ENCODE measurements at regions not wholly inside any gene's neighbourhood (a gene's known extent, or its start where the extent isn't known, plus 50 kb on each side); places are given as distances from the start of the nearest gene placed in this dataset.

DNA sequence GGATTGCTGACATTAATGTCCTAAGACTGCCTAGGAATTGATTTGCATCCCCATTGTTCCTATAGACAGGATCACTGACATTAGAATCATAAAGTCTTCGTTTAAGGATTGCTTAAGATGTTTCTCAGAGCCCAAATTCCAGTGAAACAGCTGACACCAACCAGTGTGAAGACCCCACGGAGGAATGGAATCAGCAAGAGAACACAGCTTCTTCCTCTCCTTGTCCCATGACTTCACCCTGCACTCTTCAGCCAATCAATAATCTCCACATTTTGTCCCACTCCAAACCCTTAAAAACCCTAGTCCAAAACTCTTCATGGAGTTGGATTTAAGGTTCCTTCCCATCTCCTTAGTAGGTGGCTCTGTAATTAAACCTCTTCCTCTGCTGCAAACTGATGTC lies 157.0 kb upstream of the NDUFV2 start:
- DNase-seq: no peak

DNA sequence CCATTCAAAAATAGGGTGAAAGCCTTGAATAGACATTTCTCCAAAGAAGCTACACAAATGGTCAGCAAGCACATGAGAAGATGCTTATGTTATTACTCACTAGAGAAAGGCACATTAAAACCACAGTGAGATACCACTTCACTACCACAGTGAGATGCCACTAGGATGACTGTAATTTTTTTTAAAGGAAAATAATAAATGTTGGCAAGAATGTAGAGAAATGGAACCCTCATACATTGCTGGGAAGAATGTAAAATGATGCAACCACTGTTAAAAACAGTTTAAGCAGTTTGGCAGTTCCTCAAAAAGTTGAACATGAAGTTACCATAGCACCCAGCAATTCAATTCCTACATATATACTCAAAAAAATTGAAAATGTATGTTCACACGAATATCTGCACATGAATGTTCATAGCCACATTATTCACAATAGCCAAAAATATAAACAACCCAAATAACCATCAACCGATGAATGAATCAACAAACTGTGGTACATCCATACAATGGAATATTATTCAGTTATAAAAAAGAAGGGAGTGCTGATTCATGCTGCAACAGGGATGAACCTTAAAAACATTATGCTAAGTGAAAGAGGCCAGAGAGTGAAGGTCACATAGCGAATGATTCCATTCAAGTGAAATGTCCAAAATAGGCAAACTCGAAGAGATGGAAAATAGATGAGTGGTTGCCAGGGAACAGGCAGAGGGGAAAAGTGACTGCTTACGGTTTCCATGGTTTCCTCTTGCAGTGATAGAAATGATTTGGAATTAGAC lies 156.2 kb upstream of the NDUFV2 start:
- DNase-seq: no peak

- DNase-seq: no peak
Observed at GRCh38 chr18:8947566-8947965, 154.9 kb upstream of the NDUFV2 start.

GRCh38 chr18:8948011-8948410 lies 154.5 kb upstream of the NDUFV2 start:
- no peak for DNase-seq

DNA sequence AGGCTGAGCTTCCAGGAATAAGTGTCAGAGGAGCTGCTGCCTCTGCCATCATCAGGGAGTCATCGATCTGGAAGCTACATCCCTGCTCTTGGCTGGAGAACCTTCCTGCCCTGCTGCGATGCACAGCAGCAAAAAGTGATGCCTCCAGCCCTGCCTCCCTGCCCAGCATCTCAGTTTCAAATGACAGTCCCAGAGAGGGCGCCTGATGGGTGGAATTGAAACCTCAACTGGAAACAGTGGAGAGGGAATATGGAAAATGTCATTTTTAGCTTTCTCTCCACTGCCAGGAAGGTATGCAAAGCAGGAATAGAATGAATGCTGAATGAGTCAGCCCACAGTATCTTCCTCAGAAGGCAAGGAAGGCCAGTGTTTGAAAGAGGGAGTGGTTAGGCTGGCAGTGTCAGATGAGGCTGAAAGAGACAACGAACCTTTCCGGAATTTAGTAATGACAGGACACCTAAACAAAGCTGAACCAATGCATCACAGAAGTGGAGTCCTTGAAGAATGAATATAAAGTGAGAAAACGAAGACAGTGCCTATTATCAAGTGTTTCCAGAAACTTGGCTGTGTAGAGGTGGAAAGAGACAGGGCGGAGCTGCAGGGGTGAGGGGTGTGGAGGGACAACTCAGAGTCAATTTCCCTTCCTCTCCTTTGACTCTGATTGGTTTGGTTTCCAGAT lies 153.9 kb upstream of the NDUFV2 start:
- DNase-seq: no peak

DNA sequence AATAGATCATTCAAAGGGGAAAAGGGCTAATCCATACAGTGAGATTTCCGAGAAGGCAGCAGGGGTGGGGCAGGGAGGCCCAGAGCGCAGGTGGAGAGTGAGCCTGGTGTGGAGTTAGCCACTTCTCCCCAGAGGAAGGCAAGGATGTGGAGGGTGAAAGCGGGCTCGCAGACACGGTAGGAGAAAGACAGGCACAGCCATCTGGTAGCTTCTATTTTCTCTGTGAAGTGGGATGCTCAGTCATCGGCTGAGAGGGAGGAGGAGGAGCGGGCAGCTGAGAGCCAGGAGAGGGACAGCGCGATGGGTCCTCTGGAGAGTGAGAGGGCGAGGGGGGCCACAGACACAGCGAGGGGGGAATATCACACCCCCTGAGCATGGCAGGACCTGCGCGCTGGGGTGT lies 153.3 kb upstream of the NDUFV2 start:
- DNase-seq: no peak

DNA sequence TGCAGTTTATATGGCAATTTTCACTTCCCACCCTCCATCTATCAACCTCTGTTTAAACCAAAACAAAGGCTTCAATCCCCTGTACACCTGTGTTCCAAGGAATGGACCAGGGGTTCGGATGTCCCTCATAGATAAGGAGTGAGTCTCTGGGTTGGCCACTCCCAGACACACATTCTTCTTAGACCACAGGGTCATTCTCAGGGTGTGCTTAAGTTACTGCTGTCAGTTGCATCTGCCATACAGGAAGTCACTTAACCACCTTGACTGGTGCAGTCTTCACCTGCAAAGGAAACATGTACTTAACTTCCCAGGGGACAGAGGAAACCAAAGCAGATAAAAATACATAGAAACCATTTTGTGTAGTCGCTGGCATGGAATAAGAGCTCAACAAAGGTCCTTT lies 151.0 kb upstream of the NDUFV2 start:
- DNase-seq: no peak

GRCh38 chr18:8952174-8952573 lies 150.3 kb upstream of the NDUFV2 start:
- DNase-seq: no peak

- no peak for DNase-seq
Observed at GRCh38 chr18:8952769-8953760, 149.4 kb upstream of the NDUFV2 start.

DNA sequence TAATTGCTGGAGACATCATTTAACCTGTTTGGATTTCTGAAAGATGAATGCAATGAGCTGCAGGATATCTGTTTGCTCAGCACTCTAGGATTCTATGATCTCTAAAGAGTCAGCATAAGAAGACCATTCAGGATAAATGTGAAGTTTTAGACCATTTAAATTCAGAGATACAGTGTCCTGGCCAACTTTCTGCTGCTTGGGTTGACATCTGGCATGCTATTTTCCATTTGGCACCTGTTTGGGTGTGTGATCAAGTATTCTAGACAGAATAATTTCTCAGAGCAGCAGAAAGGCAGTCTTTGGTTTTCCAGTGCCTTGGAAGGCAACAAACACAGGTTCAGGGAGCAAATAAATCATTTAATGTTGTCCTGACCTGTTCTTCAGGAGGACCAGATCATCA lies 144.8 kb upstream of the NDUFV2 start:
- DNase-seq: no peak

GRCh38 chr18:8958660-8959059 lies 143.8 kb upstream of the NDUFV2 start:
- no peak for DNase-seq

- no peak for DNase-seq
Observed at GRCh38 chr18:8959551-8960135, 142.9 kb upstream of the NDUFV2 start.

- DNase-seq: no peak
Observed at GRCh38 chr18:8960740-8961657, 141.5 kb upstream of the NDUFV2 start.

GRCh38 chr18:8962192-8962779 lies 140.2 kb upstream of the NDUFV2 start:
- no peak for DNase-seq

DNA sequence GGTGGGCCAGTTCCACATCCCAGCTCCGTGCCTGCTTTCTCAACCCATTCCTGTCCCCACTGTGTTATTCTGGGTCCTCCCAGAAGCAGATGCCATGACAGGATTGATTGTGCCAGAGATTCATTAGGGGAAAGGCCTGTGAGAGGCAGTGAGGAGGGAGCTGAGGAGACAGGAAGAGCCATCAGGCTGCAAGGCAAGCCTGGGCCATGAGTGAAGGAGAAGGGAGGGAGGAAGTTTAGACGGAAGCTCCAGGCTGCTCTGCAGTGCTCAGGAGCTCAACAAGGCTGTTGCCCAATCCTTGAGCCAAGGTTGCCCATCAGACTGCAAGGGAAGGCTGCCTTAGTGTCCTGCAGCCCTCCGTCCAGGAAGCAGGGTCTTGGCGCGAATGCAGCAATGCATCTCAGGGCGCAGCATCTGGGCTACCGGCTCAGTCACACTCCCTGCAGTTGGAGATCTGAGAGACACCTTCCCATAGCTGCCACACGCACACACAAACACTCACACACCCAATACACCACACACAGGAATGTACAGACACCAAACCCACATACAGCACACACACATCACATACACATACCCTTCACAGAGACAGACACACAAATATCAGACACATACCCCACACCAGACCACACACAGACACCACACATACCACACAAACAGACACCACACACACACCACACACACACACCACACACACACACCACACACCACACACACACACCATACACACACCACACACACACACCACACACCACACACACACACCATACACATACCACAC lies 139.5 kb upstream of the NDUFV2 start:
- DNase-seq: no peak

DNA sequence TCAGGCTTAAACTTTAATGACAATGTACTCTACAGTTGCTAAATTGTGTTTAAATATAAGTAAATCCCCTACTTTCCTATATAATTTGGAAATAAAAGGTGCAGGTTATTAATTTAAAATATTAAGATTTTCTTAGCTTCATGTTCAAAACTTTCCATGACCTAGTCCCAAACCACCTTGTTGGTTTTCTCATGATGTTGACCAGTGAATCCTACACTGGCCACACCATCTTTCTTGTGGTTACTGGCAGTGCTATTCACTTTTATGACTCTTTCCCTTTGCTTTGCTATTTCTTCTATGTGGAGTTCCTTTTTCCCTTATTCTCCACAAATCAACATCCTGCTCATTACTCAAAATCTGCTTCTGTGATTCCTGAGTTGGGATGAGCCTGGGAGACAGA lies 138.6 kb upstream of the NDUFV2 start:
- no peak for DNase-seq

GRCh38 chr18:8965398-8965797 lies 137.1 kb upstream of the NDUFV2 start:
- no peak for DNase-seq

DNA sequence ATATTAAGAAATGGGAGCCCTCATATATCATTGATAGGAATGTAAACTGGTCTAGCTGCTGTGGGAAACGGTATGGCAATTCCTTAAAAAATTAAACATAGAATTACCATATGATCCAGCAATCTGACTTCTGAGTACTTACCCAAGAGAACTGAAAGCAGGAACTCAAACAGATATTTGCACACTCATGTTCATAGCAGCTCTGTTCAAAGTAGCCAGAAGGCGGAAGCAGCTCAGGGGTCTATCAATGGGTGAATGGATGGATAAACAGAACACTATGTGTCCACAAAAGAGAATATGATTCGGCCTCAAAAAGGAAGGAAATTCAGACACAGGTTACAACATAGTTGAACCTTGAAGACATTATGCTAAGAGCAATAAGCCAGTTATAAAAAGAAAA lies 135.7 kb upstream of the NDUFV2 start:
- DNase-seq: no peak

- DNase-seq: no peak
Observed at GRCh38 chr18:8967573-8967972, 134.9 kb upstream of the NDUFV2 start.

DNA sequence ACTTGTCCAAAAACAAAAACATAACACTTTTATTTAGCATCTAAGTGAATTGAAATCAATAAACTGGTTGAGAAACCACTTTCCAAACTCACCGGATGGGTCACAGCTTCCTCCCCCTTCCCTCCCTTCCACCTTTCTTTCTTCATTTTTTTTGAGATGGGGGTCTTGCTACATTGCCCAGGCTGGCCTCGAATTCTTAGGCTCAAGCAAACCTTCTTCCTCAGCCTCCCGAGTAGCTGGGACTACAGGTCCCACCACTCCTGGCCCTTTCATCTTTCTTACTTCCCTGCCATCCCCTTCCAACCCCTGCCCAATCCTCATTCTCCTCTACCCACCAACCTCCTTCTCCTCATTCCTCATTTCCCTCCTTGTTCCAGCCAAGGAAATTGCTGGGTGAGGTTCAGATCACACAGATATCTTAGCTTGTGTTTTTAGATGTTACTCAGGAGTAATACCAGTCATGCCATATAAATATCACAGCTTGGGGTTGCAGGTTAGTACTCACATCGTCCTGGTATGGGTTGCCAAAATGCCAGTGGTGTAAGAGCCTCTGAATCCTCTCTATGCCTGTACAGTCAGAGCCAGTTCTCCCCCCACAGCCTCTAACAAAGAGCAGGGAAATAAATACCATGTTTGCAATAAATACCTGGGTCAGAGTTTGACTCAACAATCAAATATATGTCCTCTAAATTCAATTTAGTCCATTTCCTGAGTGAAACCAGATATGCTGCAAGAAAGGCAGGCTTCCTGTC lies 132.7 kb upstream of the NDUFV2 start:
- no peak for DNase-seq

Data from activated CD4-positive, CD25-positive, alpha-beta regulatory T cell treated with anti-CD3 and anti-CD28 coated beads, Interleukin-2, amount 50 U/mL, for 72 hours (primary cell).